Duodenal mucosa (tissue), 2 donors: ENCODE measurements at regions not wholly inside any gene's neighbourhood (a gene's known extent, or its start where the extent isn't known, plus 50 kb on each side); places are given as distances from the start of the nearest gene placed in this dataset.

Source experiments
- H3K27ac ChIP-seq: one replicate; pipeline ENCODE4 v1.7.0; 2013; ENCODE audit warnings: low read depth, low read length
- H3K27me3 ChIP-seq, 2 donors: one replicate each; pipeline ENCODE4 v1.7.0; 2013; ENCODE audit warnings: low read length in 2 of 2, control low read depth in 1 of 2; ENCODE audit not compliant: insufficient read depth in 2 of 2, control insufficient read depth in 1 of 2
- H3K36me3 ChIP-seq, 2 donors: one replicate each; pipeline ENCODE4 v1.7.0; 2013; ENCODE audit warnings: low read length in 2 of 2, control low read depth in 1 of 2; ENCODE audit not compliant: insufficient read depth in 2 of 2, control insufficient read depth in 1 of 2
- H3K4me1 ChIP-seq, 2 donors: one replicate each; pipeline ENCODE4 v1.7.0; 2013; ENCODE audit warnings: low read length in 2 of 2, control low read depth in 1 of 2; ENCODE audit not compliant: insufficient read depth in 2 of 2, control insufficient read depth in 1 of 2
- H3K4me3 ChIP-seq, 2 donors: one replicate each; pipeline ENCODE4 v1.7.0; 2013; ENCODE audit warnings: low read length in 2 of 2, low read depth in 1 of 2
- H3K9ac ChIP-seq, 2 donors: one replicate each; pipeline ENCODE4 v1.7.0; 2013; ENCODE audit warnings: low read length in 2 of 2, low read depth in 1 of 2
- H3K9me3 ChIP-seq, 2 donors: one replicate each; pipeline ENCODE4 v1.7.0; 2013; ENCODE audit warnings: low read length in 2 of 2, control low read depth in 1 of 2; ENCODE audit not compliant: control insufficient read depth in 1 of 2

DNA sequence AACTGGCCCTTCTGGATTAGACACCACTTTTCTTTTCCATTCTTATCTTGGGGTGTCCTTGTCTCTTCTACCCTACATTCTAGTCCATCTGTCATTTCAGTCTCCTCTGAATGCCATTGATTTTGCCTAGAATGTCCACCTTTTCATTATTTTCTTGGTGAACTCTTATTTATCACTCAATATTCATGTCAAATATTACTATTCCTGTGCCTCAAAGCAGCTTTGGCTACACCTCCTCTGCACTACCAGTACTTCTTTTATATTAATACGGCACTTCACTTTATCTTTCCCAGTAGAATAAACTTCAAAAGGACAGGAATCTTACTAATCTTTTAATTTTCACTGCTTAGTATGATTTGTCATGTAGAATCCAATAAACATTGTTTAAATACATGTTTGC, 186.4 kb upstream of the DPYD start:
- H3K36me3 ChIP-seq = no peaks in the 10 kb centered on the region
- H3K9me3 ChIP-seq = peaks cover 11% of the 10 kb centered on the region in 2 donors
- peaks cover 0 to 20% of the 10 kb centered on the region in 2 donors for H3K4me1 ChIP-seq
- no peak overlapping the region for H3K27ac ChIP-seq
- H3K27me3 ChIP-seq = no peaks in the 10 kb centered on the region
- no peak overlapping the region for H3K4me3 ChIP-seq
- H3K9ac ChIP-seq = no peak overlapping the region

DNA sequence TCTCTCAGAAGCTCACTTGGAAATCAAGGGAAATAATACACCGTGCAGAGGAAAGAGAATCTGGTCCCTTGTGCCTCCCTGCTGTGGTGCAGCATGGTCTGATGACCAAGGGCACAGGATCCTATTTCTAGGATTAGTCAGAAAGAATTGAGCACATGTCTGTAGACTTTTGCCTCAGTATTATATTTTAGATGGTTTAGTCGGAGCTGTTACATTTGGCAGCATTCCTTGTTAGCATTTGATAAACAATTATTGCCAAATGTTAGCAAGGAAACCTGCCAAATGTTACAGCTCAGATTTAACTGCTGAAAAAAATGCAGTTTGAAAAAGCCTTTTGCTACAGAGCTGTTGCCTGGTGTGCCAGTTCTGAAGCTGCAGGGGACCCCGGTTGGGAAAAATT, 183.5 kb upstream of the DPYD start:
- Histone ChIP-seq H3K27ac (no peak overlapping the region), H3K9me3 (peaks cover 11% of the 10 kb centered on the region in 2 donors), H3K27me3 (no peaks in the 10 kb centered on the region), H3K9ac (no peak overlapping the region), H3K36me3 (no peaks in the 10 kb centered on the region), H3K4me1 (peaks cover 0 to 20% of the 10 kb centered on the region in 2 donors), H3K4me3 (no peak overlapping the region)

DNA sequence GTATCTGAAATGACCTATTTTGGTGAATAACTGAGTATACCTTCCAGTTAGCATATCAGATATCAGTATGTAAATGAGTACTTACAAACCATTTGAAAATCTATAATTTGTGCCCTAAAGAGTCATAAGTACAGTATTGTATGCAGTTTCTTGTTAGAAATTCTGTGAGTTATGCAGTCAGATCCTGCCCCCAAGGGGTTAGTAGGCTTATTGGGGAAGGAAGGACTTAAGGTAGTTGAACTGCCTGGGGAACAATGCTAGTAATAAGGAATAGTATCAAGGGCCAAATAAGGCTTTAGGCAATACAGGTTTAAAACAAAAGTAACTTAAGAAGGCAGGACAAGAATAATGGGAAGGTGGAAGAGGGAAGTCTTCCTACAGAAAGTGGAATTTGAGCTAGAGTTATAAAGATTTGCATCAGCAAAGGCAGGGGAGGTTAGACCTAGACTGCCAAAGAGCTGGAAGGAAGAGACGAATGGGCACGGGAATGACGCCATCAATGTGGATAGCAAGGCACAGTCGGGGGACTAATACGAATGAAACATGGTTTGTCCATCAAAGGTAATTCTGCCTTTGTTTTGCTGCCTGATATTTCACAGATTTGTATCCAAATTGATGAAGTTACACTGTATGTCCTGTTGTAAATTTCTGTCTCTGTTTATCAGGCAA, 182.9 kb upstream of the DPYD start:
- Histone ChIP-seq H3K27ac (no peak overlapping the region), H3K4me3 (no peak overlapping the region), H3K9me3 (peaks cover 11% of the 10 kb centered on the region in 2 donors), H3K4me1 (peaks cover 0 to 20% of the 10 kb centered on the region in 2 donors), H3K36me3 (no peaks in the 10 kb centered on the region), H3K9ac (no peak overlapping the region), H3K27me3 (no peaks in the 10 kb centered on the region)

GRCh38 chr1:98102345-98103030, 181.7 kb upstream of the DPYD start:
- Histone ChIP-seq H3K9me3 (peaks cover 4 to 5% of the 10 kb centered on the region in 2 donors), H3K4me3 (no peak overlapping the region), H3K27me3 (no peaks in the 10 kb centered on the region), H3K4me1 (peaks cover 0 to 20% of the 10 kb centered on the region in 2 donors), H3K27ac (no peak overlapping the region), H3K36me3 (no peaks in the 10 kb centered on the region), H3K9ac (no peak overlapping the region)

- Histone ChIP-seq H3K36me3 (no peaks in the 10 kb centered on the region), H3K27ac (no peak overlapping the region), H3K9ac (no peak overlapping the region), H3K27me3 (no peaks in the 10 kb centered on the region), H3K4me3 (no peak overlapping the region), H3K9me3 (no peaks in the 10 kb centered on the region), H3K4me1 (peaks cover 0 to 20% of the 10 kb centered on the region in 2 donors)
Measured at GRCh38 chr1:98101364-98101763, 180.5 kb upstream of the DPYD start.

GRCh38 chr1:98099501-98099900, 178.7 kb upstream of the DPYD start:
- Histone ChIP-seq H3K4me3 (no peak overlapping the region), H3K4me1 (peaks cover 0 to 10% of the 10 kb centered on the region in 2 donors), H3K9ac (no peak overlapping the region), H3K36me3 (no peaks in the 10 kb centered on the region), H3K27ac (no peak overlapping the region), H3K9me3 (no peaks in the 10 kb centered on the region), H3K27me3 (no peaks in the 10 kb centered on the region)

- Histone ChIP-seq H3K27me3 (no peaks in the 10 kb centered on the region), H3K36me3 (no peaks in the 10 kb centered on the region), H3K27ac (no peak overlapping the region), H3K9ac (no peak overlapping the region), H3K9me3 (no peaks in the 10 kb centered on the region), H3K4me1 (no peaks in the 10 kb centered on the region), H3K4me3 (no peak overlapping the region)
Measured at GRCh38 chr1:98098473-98098872, 177.6 kb upstream of the DPYD start.

GRCh38 chr1:98090351-98090750, 169.5 kb upstream of the DPYD start:
- Histone ChIP-seq H3K4me3 (no peak overlapping the region), H3K36me3 (no peaks in the 10 kb centered on the region), H3K27me3 (no peaks in the 10 kb centered on the region), H3K27ac (no peak overlapping the region), H3K9me3 (no peaks in the 10 kb centered on the region), H3K4me1 (no peaks in the 10 kb centered on the region), H3K9ac (no peak overlapping the region)

GRCh38 chr1:98088381-98088780, 167.5 kb upstream of the DPYD start:
- no peaks in the 10 kb centered on the region for H3K36me3 ChIP-seq
- no peaks in the 10 kb centered on the region for H3K4me1 ChIP-seq
- H3K27me3 ChIP-seq = no peaks in the 10 kb centered on the region
- H3K27ac ChIP-seq = no peak overlapping the region
- no peak overlapping the region for H3K4me3 ChIP-seq
- H3K9me3 ChIP-seq = no peaks in the 10 kb centered on the region
- H3K9ac ChIP-seq = no peak overlapping the region

GRCh38 chr1:98086796-98087441, 166.1 kb upstream of the DPYD start:
- H3K9ac ChIP-seq = no peak overlapping the region
- no peaks in the 10 kb centered on the region for H3K9me3 ChIP-seq
- H3K36me3 ChIP-seq = no peaks in the 10 kb centered on the region
- no peak overlapping the region for H3K4me3 ChIP-seq
- no peak overlapping the region for H3K27ac ChIP-seq
- H3K27me3 ChIP-seq = no peaks in the 10 kb centered on the region
- no peaks in the 10 kb centered on the region for H3K4me1 ChIP-seq
